Vagina (tissue), 2 donors: ENCODE measurements at regions not wholly inside any gene's neighbourhood (a gene's known extent, or its start where the extent isn't known, plus 50 kb on each side); places are given as distances from the start of the nearest gene placed in this dataset.

Experiments
- DNase-seq, 2 donors: peaks; one replicate each; pipeline ENCODE4 v3.0.0-alpha.2; 2017; ENCODE audit errors: extremely low spot score in 2 of 2
- H3K27ac ChIP-seq: fragments of 200-600 bp; sonication (generic); one replicate; pipeline ENCODE4 v1.5.1; 2019
- H3K27me3 ChIP-seq: fragments of 200-600 bp; sonication (generic); one replicate; pipeline ENCODE4 v1.5.1; 2019
- H3K36me3 ChIP-seq, 2 donors: fragments of 200-600 bp; sonication (generic); one replicate each; pipeline ENCODE4 v1.5.1; 2017 to 2019
- H3K4me1 ChIP-seq: fragments of 200-600 bp; sonication (generic); one replicate; pipeline ENCODE4 v1.5.1; 2019
- H3K4me3 ChIP-seq, 2 donors: fragments of 200-600 bp; sonication (generic); 1 replicate in 1 of 2; 2 replicates in 1 of 2; pipeline ENCODE4 v1.5.1; 2016 to 2019
- H3K9me3 ChIP-seq: fragments of 200-600 bp; sonication (generic); one replicate; pipeline ENCODE4 v1.5.1; 2019
- CTCF ChIP-seq, 3 experiments: fragments of 450-650 bp in 2 of 3; fragments of 200-600 bp in 1 of 3; sonication (generic) in 1 of 3; IDR thresholded peaks; one replicate each; pipeline ENCODE4 v1.5.1; 2017 to 2019; ENCODE audit warnings: antibody characterized with exemption in 3 of 3, mild to moderate bottlenecking in 2 of 3, moderate library complexity in 2 of 3
- POLR2A ChIP-seq, 2 donors: fragments of 450-650 bp; IDR thresholded peaks; one replicate each; pipeline ENCODE4 v1.6.1; 2017; ENCODE audit warnings: antibody characterized with exemption in 2 of 2, mild to moderate bottlenecking in 2 of 2, moderate library complexity in 2 of 2
- POLR2AphosphoS5 ChIP-seq, 2 donors: sonication (generic); formaldehyde crosslinking; IDR thresholded peaks; one replicate each; pipeline ENCODE4 v1.9.0; 2017; ENCODE audit warnings: antibody characterized with exemption in 2 of 2, mild to moderate bottlenecking in 2 of 2, low read depth in 1 of 2; ENCODE audit not compliant: insufficient read depth in 1 of 2
- intact Hi-C: fragments of 100-400 bp; cut with DNase I; formaldehyde crosslinking; loops from one replicate; pipeline ENCODE4 v1.15.1; 2023

- Histone ChIP-seq H3K36me3 (no peaks in the 10 kb centered on the region), H3K27ac (no peak overlapping the region)
These were observed 134.3 kb upstream of the CDH4 start for GRCh38 chr20:61117725-61118124.

GRCh38 chr20:61118429-61119224 lies 133.4 kb upstream of the CDH4 start:
- Histone ChIP-seq H3K4me1 (no peaks in the 10 kb centered on the region), H3K9me3 (no peaks in the 10 kb centered on the region), H3K27ac (no peak overlapping the region), H3K36me3 (no peaks in the 10 kb centered on the region), H3K4me3 (no peak overlapping the region), H3K27me3 (no peaks in the 10 kb centered on the region)
- no peak for DNase-seq
- TF ChIP-seq POLR2A (IDR thresholded peaks at IDR 0.05) (no peak), CTCF (IDR thresholded peaks at IDR 0.05) (no peak), POLR2AphosphoS5 (IDR thresholded peaks at IDR 0.05; ENCODE audit: insufficient read depth in 1 of 2, low read depth in 1 of 2) (no peak)
- intact Hi-C loops, result no loop called here

More at GRCh38 chr20:61117725-61118124, 134.3 kb upstream of the CDH4 start:
- Histone ChIP-seq H3K4me1 (no peaks in the 10 kb centered on the region), H3K4me3 (no peak overlapping the region), H3K27me3 (no peaks in the 10 kb centered on the region), H3K9me3 (no peaks in the 10 kb centered on the region)
- intact Hi-C loops, result no loop called here
- TF ChIP-seq POLR2A (IDR thresholded peaks at IDR 0.05) (no peak), CTCF (IDR thresholded peaks at IDR 0.05) (no peak), POLR2AphosphoS5 (IDR thresholded peaks at IDR 0.05; ENCODE audit: insufficient read depth in 1 of 2, low read depth in 1 of 2) (no peak)
- no peak for DNase-seq

GRCh38 chr20:61119273-61119672 lies 132.8 kb upstream of the CDH4 start:
- no peaks in the 10 kb centered on the region for H3K4me1 ChIP-seq
- H3K27me3 ChIP-seq, result no peaks in the 10 kb centered on the region
- H3K4me3 ChIP-seq, result no peak overlapping the region
- intact Hi-C loops, result no loop called here
- H3K27ac ChIP-seq, result no peak overlapping the region
- no peak for DNase-seq
- no peaks in the 10 kb centered on the region for H3K9me3 ChIP-seq
- H3K36me3 ChIP-seq, result no peaks in the 10 kb centered on the region
- no peak for TF ChIP-seq POLR2AphosphoS5 (IDR thresholded peaks at IDR 0.05; ENCODE audit: insufficient read depth in 1 of 2, low read depth in 1 of 2)
- no peak for TF ChIP-seq CTCF (IDR thresholded peaks at IDR 0.05)
- TF ChIP-seq POLR2A (IDR thresholded peaks at IDR 0.05), result no peak

GRCh38 chr20:61119794-61120410 lies 132.2 kb upstream of the CDH4 start:
- no peak overlapping the region for H3K4me3 ChIP-seq
- intact Hi-C loops, result no loop called here

More at GRCh38 chr20:61119794-61120410, 132.2 kb upstream of the CDH4 start:
- TF ChIP-seq CTCF (IDR thresholded peaks at IDR 0.05) (no peak), POLR2AphosphoS5 (IDR thresholded peaks at IDR 0.05; ENCODE audit: insufficient read depth in 1 of 2, low read depth in 1 of 2) (no peak), POLR2A (IDR thresholded peaks at IDR 0.05) (no peak)
- Histone ChIP-seq H3K27ac (no peak overlapping the region), H3K36me3 (no peaks in the 10 kb centered on the region), H3K9me3 (no peaks in the 10 kb centered on the region), H3K4me1 (no peaks in the 10 kb centered on the region), H3K27me3 (no peaks in the 10 kb centered on the region)
- no peak for DNase-seq
